ENCODE measurements at regions not wholly inside any gene's neighbourhood (a gene's known extent, or its start where the extent isn't known, plus 50 kb on each side); places are given as distances from the start of the nearest gene placed in this dataset.

DNA sequence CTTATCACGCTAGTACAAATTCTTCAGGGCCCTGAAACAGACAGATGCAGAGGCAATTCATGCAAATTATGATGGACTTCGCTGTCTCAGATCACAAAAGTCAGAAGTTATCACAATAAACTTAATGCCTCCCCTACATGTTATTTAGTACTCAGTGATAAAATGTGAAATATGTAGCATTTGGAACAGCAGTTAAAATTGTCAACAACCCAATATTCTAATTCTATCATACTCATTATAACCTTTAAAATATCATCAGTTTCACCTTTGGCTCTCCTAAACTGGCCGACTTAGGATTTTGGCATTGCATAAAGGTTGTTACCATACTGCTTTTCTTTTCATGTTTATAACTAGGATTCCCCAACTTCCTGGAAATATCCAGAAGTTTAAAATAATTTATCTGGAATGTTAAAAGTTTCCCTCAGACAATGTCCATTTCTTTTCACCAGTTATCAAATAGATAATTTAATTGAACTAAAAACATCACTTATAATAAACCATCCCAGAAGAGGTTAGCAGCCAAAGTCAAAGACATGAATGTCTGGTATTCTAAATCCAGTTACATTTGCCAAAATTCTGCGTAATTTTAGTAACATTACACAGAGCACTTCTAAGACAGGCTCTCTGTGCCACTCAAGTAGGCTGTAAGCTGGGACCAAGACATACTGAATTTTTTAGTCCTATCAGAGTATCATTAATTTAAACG, 239.8 kb downstream of the RBM43 start:
- no peak overlapping the region for H3K9ac ChIP-seq (ENCODE audit: insufficient read depth in 1 of 2, low read length in 2 of 2)

DNA sequence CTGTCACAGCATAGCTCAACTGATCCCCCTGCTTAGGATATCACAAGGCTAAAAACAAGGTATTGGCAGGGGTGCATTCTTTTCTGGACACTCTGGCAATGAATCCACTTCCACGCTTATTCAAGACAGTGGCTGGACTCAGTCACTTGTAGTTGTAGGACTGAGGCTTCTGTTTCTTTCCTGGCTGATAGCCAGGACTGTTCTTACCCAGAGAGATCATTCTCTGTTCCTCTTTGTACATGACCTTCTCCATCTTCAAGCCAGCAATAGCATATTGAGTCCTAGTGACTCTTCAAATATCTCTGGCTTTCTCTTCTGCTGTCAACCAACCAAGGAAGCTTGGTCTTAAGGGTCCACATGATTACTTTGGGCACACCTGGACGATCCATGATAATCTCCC, 241.3 kb downstream of the RBM43 start:
- DNase-seq, result no peak

More for the DNA sequence above, 239.8 kb downstream of the RBM43 start:
- 65 to 79% methylated on average over 5 of the region's 5 CpGs for WGBS, 2 donors
- no peak overlapping the region for H3K27ac ChIP-seq (ENCODE audit: low read depth in 1 of 2, low read length in 1 of 2)
- peaks cover 0 to 5% (median 0%) of the 10 kb centered on the region in 3 donors for H3K27me3 ChIP-seq (ENCODE audit: control insufficient read depth in 3 of 3, insufficient read depth in 3 of 3, low read length in 2 of 3)
- ATAC-seq (ENCODE audit: insufficient read depth, low FRiP score) (no peak), DNase-seq (peak in 1 of 3 donors; percentile 25)
- no peaks in the 10 kb centered on the region for H3K36me3 ChIP-seq (ENCODE audit: control insufficient read depth in 4 of 4, insufficient read depth in 4 of 4, low read length in 4 of 4)
- TF ChIP-seq, protein P1, sequence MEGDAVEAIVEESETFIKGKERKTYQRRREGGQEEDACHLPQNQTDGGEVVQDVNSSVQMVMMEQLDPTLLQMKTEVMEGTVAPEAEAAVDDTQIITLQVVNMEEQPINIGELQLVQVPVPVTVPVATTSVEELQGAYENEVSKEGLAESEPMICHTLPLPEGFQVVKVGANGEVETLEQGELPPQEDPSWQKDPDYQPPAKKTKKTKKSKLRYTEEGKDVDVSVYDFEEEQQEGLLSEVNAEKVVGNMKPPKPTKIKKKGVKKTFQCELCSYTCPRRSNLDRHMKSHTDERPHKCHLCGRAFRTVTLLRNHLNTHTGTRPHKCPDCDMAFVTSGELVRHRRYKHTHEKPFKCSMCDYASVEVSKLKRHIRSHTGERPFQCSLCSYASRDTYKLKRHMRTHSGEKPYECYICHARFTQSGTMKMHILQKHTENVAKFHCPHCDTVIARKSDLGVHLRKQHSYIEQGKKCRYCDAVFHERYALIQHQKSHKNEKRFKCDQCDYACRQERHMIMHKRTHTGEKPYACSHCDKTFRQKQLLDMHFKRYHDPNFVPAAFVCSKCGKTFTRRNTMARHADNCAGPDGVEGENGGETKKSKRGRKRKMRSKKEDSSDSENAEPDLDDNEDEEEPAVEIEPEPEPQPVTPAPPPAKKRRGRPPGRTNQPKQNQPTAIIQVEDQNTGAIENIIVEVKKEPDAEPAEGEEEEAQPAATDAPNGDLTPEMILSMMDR (IDR thresholded peaks at IDR 0.05; ENCODE audit: control extremely low read depth, extremely low read depth), result no peak
- peaks cover 0 to 11% (median 0%) of the 10 kb centered on the region in 5 donors for H3K4me1 ChIP-seq (ENCODE audit: control insufficient read depth in 5 of 5, insufficient read depth in 5 of 5, low read length in 5 of 5)
- H3K4me3 ChIP-seq, result no peak overlapping the region
- H3K9me3 ChIP-seq (ENCODE audit: control insufficient read depth in 4 of 4, insufficient read depth in 3 of 4, low read length in 3 of 4), result peaks cover 0 to 6% (median 0%) of the 10 kb centered on the region in 4 donors

DNA sequence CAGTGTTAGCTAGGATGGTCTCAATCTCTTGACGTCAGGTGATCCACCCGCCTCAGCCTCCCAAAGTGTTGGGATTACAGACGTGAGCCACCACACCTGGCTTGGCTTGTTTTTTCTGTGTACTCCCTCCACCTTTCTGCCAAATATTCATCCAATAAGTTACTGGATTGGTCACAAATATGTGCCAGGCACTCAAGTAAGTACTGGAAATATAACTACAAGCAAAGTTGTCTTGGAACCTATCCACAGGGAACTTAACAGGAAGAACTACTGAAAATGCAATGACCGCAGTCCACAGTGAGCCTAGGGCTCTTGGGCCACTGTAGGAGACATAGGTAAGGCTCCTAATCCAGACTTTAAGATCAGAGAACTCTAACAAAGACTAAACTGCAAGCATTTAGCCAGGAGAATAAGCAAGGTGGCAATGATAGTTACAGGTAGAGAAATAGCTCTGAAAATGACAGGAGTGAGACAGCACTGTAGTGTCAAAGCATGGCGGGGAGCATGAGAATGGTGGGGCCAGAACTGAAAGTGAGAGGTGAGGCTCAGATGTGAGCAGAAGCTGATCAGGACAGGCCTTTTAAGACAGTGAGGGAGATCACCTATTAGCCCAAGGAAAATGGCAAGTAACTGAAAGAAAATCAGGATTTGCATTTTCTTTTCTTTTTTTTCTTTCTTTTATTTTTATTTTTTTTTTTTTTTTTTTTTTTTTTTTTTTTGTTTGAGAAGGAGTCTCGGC, 252.1 kb downstream of the RBM43 start:
- H3K4me1 ChIP-seq (ENCODE audit: control insufficient read depth in 5 of 5, insufficient read depth in 5 of 5, low read length in 5 of 5), result peaks cover 0 to 7% (median 0%) of the 10 kb centered on the region in 5 donors
- no peaks in the 10 kb centered on the region for H3K36me3 ChIP-seq (ENCODE audit: control insufficient read depth in 4 of 4, insufficient read depth in 4 of 4, low read length in 4 of 4)
- H3K9me3 ChIP-seq (ENCODE audit: control insufficient read depth in 4 of 4, insufficient read depth in 3 of 4, low read length in 3 of 4), result no peaks in the 10 kb centered on the region
- H3K4me3 ChIP-seq, result no peak overlapping the region
- peaks cover 0 to 2% (median 0%) of the 10 kb centered on the region in 3 donors for H3K27me3 ChIP-seq (ENCODE audit: control insufficient read depth in 3 of 3, insufficient read depth in 3 of 3, low read length in 2 of 3)
- DNase-seq (no peak), ATAC-seq (ENCODE audit: insufficient read depth, low FRiP score) (peak; percentile 80)
- 83 to 84% methylated on average over 6 of the region's 6 CpGs for WGBS, 2 donors
- H3K27ac ChIP-seq (ENCODE audit: low read depth in 1 of 2, low read length in 1 of 2), result no peak overlapping the region
- TF ChIP-seq, protein P1 (IDR thresholded peaks at IDR 0.05; ENCODE audit: control extremely low read depth, extremely low read depth), result no peak
- no peak overlapping the region for H3K9ac ChIP-seq (ENCODE audit: insufficient read depth in 1 of 2, low read length in 2 of 2)

More for the DNA sequence above, 241.3 kb downstream of the RBM43 start:
- WGBS, 2 donors, result 84 to 86% methylated on average over 2 of the region's 2 CpGs
- Histone ChIP-seq H3K27ac (ENCODE audit: low read depth in 1 of 2, low read length in 1 of 2) (no peak overlapping the region), H3K9ac (ENCODE audit: insufficient read depth in 1 of 2, low read length in 2 of 2) (no peak overlapping the region), H3K9me3 (ENCODE audit: control insufficient read depth in 4 of 4, insufficient read depth in 3 of 4, low read length in 3 of 4) (peaks cover 0 to 6% (median 0%) of the 10 kb centered on the region in 4 donors), H3K36me3 (ENCODE audit: control insufficient read depth in 4 of 4, insufficient read depth in 4 of 4, low read length in 4 of 4) (no peaks in the 10 kb centered on the region), H3K4me3 (no peak overlapping the region), H3K27me3 (ENCODE audit: control insufficient read depth in 3 of 3, insufficient read depth in 3 of 3, low read length in 2 of 3) (peaks cover 0 to 5% (median 0%) of the 10 kb centered on the region in 3 donors), H3K4me1 (ENCODE audit: control insufficient read depth in 5 of 5, insufficient read depth in 5 of 5, low read length in 5 of 5) (peaks cover 0 to 17% (median 0%) of the 10 kb centered on the region in 5 donors)
- ATAC-seq (ENCODE audit: insufficient read depth, low FRiP score), result no peak
- TF ChIP-seq, protein P1 (IDR thresholded peaks at IDR 0.05; ENCODE audit: control extremely low read depth, extremely low read depth), result no peak

All from lung (tissue), 11 donors.